ENCODE measurements at regions not wholly inside any gene's neighbourhood (a gene's known extent, or its start where the extent isn't known, plus 50 kb on each side); places are given as distances from the start of the nearest gene placed in this dataset.

GRCh38 chr12:13379531-13380188 lies 183.1 kb downstream of the EMP1 start:
- no peak for DNase-seq
- no peak for TF ChIP-seq CTCF (IDR thresholded peaks at IDR 0.05; ENCODE audit: borderline replicate concordance)
- Histone ChIP-seq H3K27me3 (ENCODE audit: low read depth) (peaks cover 42% of the 10 kb centered on the region), H3K27ac (replicated peaks) (no peak overlapping the region), H3K4me1 (peaks cover 7% of the 10 kb centered on the region), H3K36me3 (no peaks in the 10 kb centered on the region), H3K9me3 (replicated peaks) (peaks cover 11% of the 10 kb centered on the region), H3K4me3 (no peak overlapping the region)
- intact Hi-C loops (cut with micrococcal nuclease), result no loop called here

- no peak for DNase-seq
- intact Hi-C loops (cut with micrococcal nuclease), result no loop called here
- no peak for TF ChIP-seq CTCF (IDR thresholded peaks at IDR 0.05; ENCODE audit: borderline replicate concordance)
- H3K27ac ChIP-seq (replicated peaks), result no peak overlapping the region
- peaks cover 44% of the 10 kb centered on the region for H3K27me3 ChIP-seq (ENCODE audit: low read depth)
- no peaks in the 10 kb centered on the region for H3K36me3 ChIP-seq
- H3K4me1 ChIP-seq, result peaks cover 8% of the 10 kb centered on the region
- no peak overlapping the region for H3K4me3 ChIP-seq
- peaks cover 11% of the 10 kb centered on the region for H3K9me3 ChIP-seq (replicated peaks)
Measured at GRCh38 chr12:13377698-13378097, 181.2 kb downstream of the EMP1 start.

- TF ChIP-seq CTCF (IDR thresholded peaks at IDR 0.05; ENCODE audit: borderline replicate concordance), result no peak
- H3K4me3 ChIP-seq, result no peak overlapping the region
- H3K4me1 ChIP-seq, result peaks cover 8% of the 10 kb centered on the region
- H3K27me3 ChIP-seq (ENCODE audit: low read depth), result peaks cover 46% of the 10 kb centered on the region
- no peak for DNase-seq
- intact Hi-C loops (cut with micrococcal nuclease), result no loop called here
- H3K27ac ChIP-seq (replicated peaks), result no peak overlapping the region
- H3K36me3 ChIP-seq, result no peaks in the 10 kb centered on the region
- peaks cover 11% of the 10 kb centered on the region for H3K9me3 ChIP-seq (replicated peaks)
Measured at GRCh38 chr12:13376610-13377373, 180.3 kb downstream of the EMP1 start.

GRCh38 chr12:13375583-13376345 lies 179.2 kb downstream of the EMP1 start:
- Histone ChIP-seq H3K27me3 (ENCODE audit: low read depth) (peaks cover 40% of the 10 kb centered on the region), H3K36me3 (no peaks in the 10 kb centered on the region), H3K4me1 (peaks cover 8% of the 10 kb centered on the region), H3K9me3 (replicated peaks) (peaks cover 11% of the 10 kb centered on the region), H3K27ac (replicated peaks) (no peak overlapping the region), H3K4me3 (no peak overlapping the region)
- no peak for DNase-seq
- intact Hi-C loops (cut with micrococcal nuclease), result no loop called here
- no peak for TF ChIP-seq CTCF (IDR thresholded peaks at IDR 0.05; ENCODE audit: borderline replicate concordance)

- intact Hi-C loops (cut with micrococcal nuclease), result no loop called here
- Histone ChIP-seq H3K4me1 (peaks cover 8% of the 10 kb centered on the region), H3K27me3 (ENCODE audit: low read depth) (peaks cover 46% of the 10 kb centered on the region), H3K9me3 (replicated peaks) (peaks cover 11% of the 10 kb centered on the region), H3K4me3 (no peak overlapping the region), H3K27ac (replicated peaks) (no peak overlapping the region), H3K36me3 (no peaks in the 10 kb centered on the region)
- TF ChIP-seq CTCF (IDR thresholded peaks at IDR 0.05; ENCODE audit: borderline replicate concordance), result no peak
- no peak for DNase-seq
Measured at GRCh38 chr12:13374793-13375192, 178.3 kb downstream of the EMP1 start.
